ENCODE measurements at regions not wholly inside any gene's neighbourhood (a gene's known extent, or its start where the extent isn't known, plus 50 kb on each side); places are given as distances from the start of the nearest gene placed in this dataset.

DNA sequence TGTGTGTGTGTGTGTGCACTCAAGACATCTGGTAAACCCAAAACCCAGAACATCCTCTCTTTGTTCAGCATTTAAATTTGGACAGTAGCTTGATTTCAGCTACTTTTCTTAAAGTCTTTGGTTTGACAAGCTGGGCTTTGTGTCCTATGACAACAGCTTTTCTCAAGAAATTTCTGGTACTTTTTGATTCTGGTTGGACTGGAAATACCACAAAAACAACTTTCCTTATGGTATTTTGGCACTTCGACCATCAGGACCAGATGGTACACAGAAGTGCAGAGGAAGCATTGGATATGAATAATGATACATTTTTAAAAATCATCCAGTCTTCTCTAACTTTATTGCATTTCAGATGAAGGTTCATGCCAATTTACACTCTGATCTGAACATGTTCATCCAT, 286.6 kb upstream of the FLRT2 start:
- Mint-ChIP-seq H3K9me3 (peaks cover 6 to 15% (median 8%) of the 10 kb centered on the region in 3 donors), H3K27ac (no peak overlapping the region), H3K4me3 (no peak overlapping the region), H3K27me3 (no peaks in the 10 kb centered on the region), H3K4me1 (no peaks in the 10 kb centered on the region), H3K36me3 (no peaks in the 10 kb centered on the region)
- no peak for DNase-seq
- ATAC-seq (replicated peaks in 1 of 4): no peak
- POLR2A ChIA-PET: interaction anchor here in 1 of 2 donors (0.6 kb wide), 1 partner anchor 71 kb away, joined by 3 read pairs; no protein-coding TSS in a partner anchor
- Histone ChIP-seq H3K9me3 (no peaks in the 10 kb centered on the region), H3K4me1 (ENCODE audit: control insufficient read depth in 1 of 2, extremely low read depth in 1 of 2, insufficient read depth in 2 of 2, low read length in 2 of 2) (no peaks in the 10 kb centered on the region), H3K27ac (ENCODE audit: low read length) (no peak overlapping the region), H3K27me3 (replicated peaks in 1 of 2; ENCODE audit: control insufficient read depth in 2 of 2, extremely low read depth in 1 of 2, insufficient read depth in 2 of 2, low read length in 1 of 2) (no peaks in the 10 kb centered on the region), H3K36me3 (ENCODE audit: control insufficient read depth in 2 of 2, extremely low read depth in 1 of 2, insufficient read depth in 1 of 2, low read length in 1 of 2) (no peaks in the 10 kb centered on the region), H3K4me3 (ENCODE audit: control insufficient read depth in 1 of 2, extremely low read depth in 1 of 2, low read length in 1 of 2) (no peak overlapping the region)
- no CpG with 5 or more reads among the region's 1 CpG for WGBS (ENCODE audit: insufficient coverage)
- CTCF ChIA-PET: no interaction called here

DNA sequence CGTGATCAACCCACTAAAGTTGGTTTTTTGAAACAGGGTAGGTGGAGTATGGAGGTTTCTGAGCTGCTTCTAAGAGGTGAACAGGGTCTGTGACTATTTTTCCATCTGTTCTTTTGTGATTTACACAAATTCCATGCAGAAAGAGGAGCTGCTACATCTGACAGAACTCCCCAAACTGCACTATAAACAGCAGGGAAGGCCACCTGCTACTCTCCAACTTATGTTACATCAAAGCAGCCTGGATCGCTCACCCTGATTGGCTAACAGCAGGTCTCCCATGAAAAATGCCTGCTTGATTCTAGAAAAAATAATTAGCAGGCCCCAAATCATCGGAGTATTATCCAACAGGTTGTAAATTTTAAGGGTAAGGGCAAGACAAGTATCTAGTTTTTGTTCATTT, 282.9 kb upstream of the FLRT2 start:
- Histone ChIP-seq H3K27ac (ENCODE audit: low read length) (no peak overlapping the region), H3K4me3 (ENCODE audit: control insufficient read depth in 1 of 2, extremely low read depth in 1 of 2, low read length in 1 of 2) (no peak overlapping the region), H3K4me1 (ENCODE audit: control insufficient read depth in 1 of 2, extremely low read depth in 1 of 2, insufficient read depth in 2 of 2, low read length in 2 of 2) (no peaks in the 10 kb centered on the region), H3K27me3 (replicated peaks in 1 of 2; ENCODE audit: control insufficient read depth in 2 of 2, extremely low read depth in 1 of 2, insufficient read depth in 2 of 2, low read length in 1 of 2) (no peaks in the 10 kb centered on the region), H3K9me3 (no peaks in the 10 kb centered on the region), H3K36me3 (ENCODE audit: control insufficient read depth in 2 of 2, extremely low read depth in 1 of 2, insufficient read depth in 1 of 2, low read length in 1 of 2) (no peaks in the 10 kb centered on the region)
- Mint-ChIP-seq H3K36me3 (no peaks in the 10 kb centered on the region), H3K4me1 (no peaks in the 10 kb centered on the region), H3K27me3 (no peaks in the 10 kb centered on the region), H3K9me3 (peaks cover 7 to 15% (median 8%) of the 10 kb centered on the region in 3 donors), H3K27ac (no peak overlapping the region), H3K4me3 (no peak overlapping the region)
- POLR2A ChIA-PET: no interaction called here
- DNase-seq: no peak
- CTCF ChIA-PET: no interaction called here
- no peak for ATAC-seq (replicated peaks in 1 of 4)
- WGBS (ENCODE audit: insufficient coverage): 86% methylated on average over 1 of the region's 3 CpGs

DNA sequence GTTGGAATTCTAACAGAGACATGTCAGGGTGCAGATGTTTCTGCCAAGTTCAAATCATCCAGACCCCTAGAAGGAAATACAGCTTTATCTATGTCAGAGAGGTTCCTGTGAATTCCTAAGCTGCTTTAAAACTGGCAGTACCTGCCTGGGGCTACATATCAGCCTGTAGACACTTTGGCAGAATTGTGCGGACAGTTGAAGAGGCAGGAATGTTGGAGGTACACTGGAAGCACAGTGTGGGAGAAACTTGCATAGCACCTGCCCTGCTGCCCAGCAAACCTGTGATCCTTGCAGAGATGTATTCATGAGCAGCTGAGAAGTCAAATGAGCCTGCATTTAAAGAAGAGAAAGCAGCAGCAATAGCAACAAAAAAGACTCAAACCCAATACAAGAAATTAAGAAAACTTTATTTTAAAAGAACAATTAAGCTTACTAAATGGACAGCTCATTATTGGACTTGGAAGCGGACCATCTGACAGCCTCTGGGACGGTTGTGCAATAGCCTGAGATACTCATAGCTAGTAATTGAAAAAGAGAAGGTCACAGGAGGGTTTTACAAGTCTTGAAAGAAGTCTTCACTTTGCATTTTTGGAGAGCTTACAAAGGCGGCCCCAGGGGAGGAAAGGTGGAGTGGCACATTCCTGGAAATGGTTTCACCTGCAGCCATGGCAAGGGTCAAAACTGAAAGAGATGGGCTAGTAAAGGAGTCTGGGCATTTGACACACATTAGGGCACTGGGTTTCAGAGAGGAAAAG, 280.9 kb upstream of the FLRT2 start:
- Histone ChIP-seq H3K4me1 (ENCODE audit: control insufficient read depth in 1 of 2, extremely low read depth in 1 of 2, insufficient read depth in 2 of 2, low read length in 2 of 2) (no peaks in the 10 kb centered on the region), H3K27ac (ENCODE audit: low read length) (no peak overlapping the region), H3K9me3 (no peaks in the 10 kb centered on the region), H3K27me3 (replicated peaks in 1 of 2; ENCODE audit: control insufficient read depth in 2 of 2, extremely low read depth in 1 of 2, insufficient read depth in 2 of 2, low read length in 1 of 2) (no peaks in the 10 kb centered on the region), H3K36me3 (ENCODE audit: control insufficient read depth in 2 of 2, extremely low read depth in 1 of 2, insufficient read depth in 1 of 2, low read length in 1 of 2) (no peaks in the 10 kb centered on the region), H3K4me3 (ENCODE audit: control insufficient read depth in 1 of 2, extremely low read depth in 1 of 2, low read length in 1 of 2) (no peak overlapping the region)
- ATAC-seq (replicated peaks in 1 of 4): no peak
- H3K4me3 Mint-ChIP-seq: no peak overlapping the region
- H3K36me3 Mint-ChIP-seq: no peaks in the 10 kb centered on the region
- no peak for DNase-seq
- CTCF ChIA-PET: interaction anchor here (0.9 to 1.3 kb wide), 2 partner anchors 9 to 1468 kb away, joined by 3 read pairs; no protein-coding TSS in a partner anchor
- peaks cover 7 to 24% (median 7%) of the 10 kb centered on the region in 3 donors for H3K9me3 Mint-ChIP-seq
- H3K4me1 Mint-ChIP-seq: no peaks in the 10 kb centered on the region
- no peaks in the 10 kb centered on the region for H3K27me3 Mint-ChIP-seq
- POLR2A ChIA-PET: interaction anchor here in 1 of 2 donors (0.8 kb wide), 1 partner anchor 7 kb away, joined by 3 read pairs; no protein-coding TSS in a partner anchor
- 96% methylated on average over 2 of the region's 4 CpGs for WGBS (ENCODE audit: insufficient coverage)
- H3K27ac Mint-ChIP-seq: no peak overlapping the region

DNA sequence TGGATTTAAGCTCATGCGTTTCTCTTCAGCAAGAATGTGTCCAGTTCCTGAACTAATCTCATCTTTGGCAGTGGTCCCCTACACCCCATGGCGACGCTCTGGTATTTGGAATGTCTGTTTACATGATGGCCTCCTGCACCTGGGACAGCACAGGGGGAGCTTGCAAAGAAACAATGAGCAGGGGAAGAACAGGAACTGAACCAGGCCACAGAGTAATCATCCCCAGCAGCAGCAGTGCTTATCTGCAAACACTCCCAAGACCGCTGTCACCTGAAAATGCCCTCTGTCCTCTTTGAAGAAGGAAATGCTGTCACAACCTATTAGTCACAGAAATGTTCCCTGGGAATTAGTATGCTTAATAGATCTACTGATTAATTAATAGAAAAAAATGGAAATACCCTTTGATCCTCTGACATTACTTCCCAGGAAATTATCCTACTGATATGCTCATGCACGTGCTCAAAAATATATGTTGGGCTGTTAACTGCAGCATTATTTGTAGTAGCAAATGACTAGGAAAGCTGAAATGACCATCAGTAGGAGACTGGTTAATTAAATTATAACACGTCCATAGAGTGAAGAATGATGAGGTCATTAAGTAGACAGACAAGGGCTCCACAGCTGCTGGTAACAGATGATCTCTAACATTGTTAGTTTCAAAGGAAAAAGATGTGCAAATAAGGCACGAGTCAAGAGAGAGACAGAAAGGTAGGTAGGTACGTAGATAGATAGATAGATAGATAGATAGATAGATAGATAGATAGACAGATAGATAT, 279.3 kb upstream of the FLRT2 start:
- no peaks in the 10 kb centered on the region for H3K4me1 ChIP-seq (ENCODE audit: control insufficient read depth in 1 of 2, extremely low read depth in 1 of 2, insufficient read depth in 2 of 2, low read length in 2 of 2)
- Mint-ChIP-seq H3K36me3 (no peaks in the 10 kb centered on the region), H3K27me3 (no peaks in the 10 kb centered on the region), H3K9me3 (peaks cover 7 to 23% (median 7%) of the 10 kb centered on the region in 3 donors), H3K4me1 (no peaks in the 10 kb centered on the region), H3K27ac (no peak overlapping the region), H3K4me3 (no peak overlapping the region)
- no peaks in the 10 kb centered on the region for H3K9me3 ChIP-seq
- H3K36me3 ChIP-seq (ENCODE audit: control insufficient read depth in 2 of 2, extremely low read depth in 1 of 2, insufficient read depth in 1 of 2, low read length in 1 of 2): no peaks in the 10 kb centered on the region
- 80% methylated on average over 3 of the region's 8 CpGs for WGBS (ENCODE audit: insufficient coverage)
- no peak overlapping the region for H3K4me3 ChIP-seq (ENCODE audit: control insufficient read depth in 1 of 2, extremely low read depth in 1 of 2, low read length in 1 of 2)
- DNase-seq (no peak), ATAC-seq (replicated peaks in 1 of 4) (no peak)
- no peaks in the 10 kb centered on the region for H3K27me3 ChIP-seq (replicated peaks in 1 of 2; ENCODE audit: control insufficient read depth in 2 of 2, extremely low read depth in 1 of 2, insufficient read depth in 2 of 2, low read length in 1 of 2)
- H3K27ac ChIP-seq (ENCODE audit: low read length): no peak overlapping the region
- CTCF ChIA-PET: no interaction called here
- POLR2A ChIA-PET: no interaction called here

DNA sequence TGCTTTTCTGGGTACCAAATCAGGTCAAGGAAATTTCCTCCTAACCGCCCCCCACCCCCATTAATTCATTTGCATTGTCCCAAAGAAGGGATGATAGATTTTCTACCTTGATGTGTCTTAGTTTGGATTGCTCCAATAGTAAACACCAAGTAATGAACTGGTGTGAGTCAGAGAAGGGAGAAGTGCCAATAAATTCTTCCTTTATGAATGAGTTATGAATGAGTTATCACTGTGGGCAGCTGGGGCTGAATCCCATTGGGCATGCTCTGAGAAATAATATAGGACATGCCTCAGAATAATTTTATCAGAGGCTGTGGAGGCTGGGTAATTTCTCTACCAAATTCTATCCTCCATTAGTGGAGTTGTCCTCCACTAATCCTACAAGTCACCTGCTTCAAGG, 277.9 kb upstream of the FLRT2 start:
- Histone ChIP-seq H3K4me1 (ENCODE audit: control insufficient read depth in 1 of 2, extremely low read depth in 1 of 2, insufficient read depth in 2 of 2, low read length in 2 of 2) (no peaks in the 10 kb centered on the region), H3K4me3 (ENCODE audit: control insufficient read depth in 1 of 2, extremely low read depth in 1 of 2, low read length in 1 of 2) (no peak overlapping the region), H3K27me3 (replicated peaks in 1 of 2; ENCODE audit: control insufficient read depth in 2 of 2, extremely low read depth in 1 of 2, insufficient read depth in 2 of 2, low read length in 1 of 2) (no peaks in the 10 kb centered on the region), H3K9me3 (no peaks in the 10 kb centered on the region), H3K36me3 (ENCODE audit: control insufficient read depth in 2 of 2, extremely low read depth in 1 of 2, insufficient read depth in 1 of 2, low read length in 1 of 2) (no peaks in the 10 kb centered on the region), H3K27ac (ENCODE audit: low read length) (no peak overlapping the region)
- no peaks in the 10 kb centered on the region for H3K36me3 Mint-ChIP-seq
- H3K4me3 Mint-ChIP-seq: no peak overlapping the region
- H3K27ac Mint-ChIP-seq: no peak overlapping the region
- CTCF ChIA-PET: no interaction called here
- H3K4me1 Mint-ChIP-seq: no peaks in the 10 kb centered on the region
- DNase-seq (no peak), ATAC-seq (replicated peaks in 1 of 4) (no peak)
- H3K27me3 Mint-ChIP-seq: no peaks in the 10 kb centered on the region
- no CpG with 5 or more reads among the region's 1 CpG for WGBS (ENCODE audit: insufficient coverage)
- H3K9me3 Mint-ChIP-seq: peaks cover 4 to 20% (median 7%) of the 10 kb centered on the region in 3 donors
- POLR2A ChIA-PET: no interaction called here

DNA sequence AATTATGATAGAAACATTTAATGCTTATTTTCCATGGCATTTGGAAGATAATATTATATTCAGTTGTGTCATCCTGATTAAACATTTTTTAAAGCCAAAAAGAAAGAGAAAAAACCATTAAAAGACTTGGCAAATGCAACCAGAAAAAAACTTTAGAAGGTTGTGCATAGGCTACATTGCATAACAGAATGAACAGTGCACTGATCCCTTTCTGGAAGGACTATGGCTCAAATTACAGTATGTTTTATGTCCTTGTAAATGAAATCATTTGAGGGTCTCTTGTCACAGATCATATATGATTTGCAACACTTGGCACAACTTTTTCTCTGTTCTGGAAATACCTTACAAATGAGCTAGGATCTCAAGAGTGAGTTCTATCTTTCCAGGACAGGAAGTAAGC, 275.2 kb upstream of the FLRT2 start:
- H3K27me3 ChIP-seq (replicated peaks in 1 of 2; ENCODE audit: control insufficient read depth in 2 of 2, extremely low read depth in 1 of 2, insufficient read depth in 2 of 2, low read length in 1 of 2): no peaks in the 10 kb centered on the region
- Mint-ChIP-seq H3K4me1 (no peaks in the 10 kb centered on the region), H3K4me3 (no peak overlapping the region), H3K9me3 (peaks cover 10 to 18% (median 12%) of the 10 kb centered on the region in 3 donors), H3K27me3 (no peaks in the 10 kb centered on the region), H3K36me3 (no peaks in the 10 kb centered on the region), H3K27ac (no peak overlapping the region)
- ATAC-seq (replicated peaks in 1 of 4) (no peak), DNase-seq (no peak)
- H3K9me3 ChIP-seq: no peaks in the 10 kb centered on the region
- H3K36me3 ChIP-seq (ENCODE audit: control insufficient read depth in 2 of 2, extremely low read depth in 1 of 2, insufficient read depth in 1 of 2, low read length in 1 of 2): no peaks in the 10 kb centered on the region
- no peak overlapping the region for H3K27ac ChIP-seq (ENCODE audit: low read length)
- CTCF ChIA-PET: no interaction called here
- H3K4me3 ChIP-seq (ENCODE audit: control insufficient read depth in 1 of 2, extremely low read depth in 1 of 2, low read length in 1 of 2): no peak overlapping the region
- no peaks in the 10 kb centered on the region for H3K4me1 ChIP-seq (ENCODE audit: control insufficient read depth in 1 of 2, extremely low read depth in 1 of 2, insufficient read depth in 2 of 2, low read length in 2 of 2)
- POLR2A ChIA-PET: no interaction called here
